ENCODE measurements at regions not wholly inside any gene's neighbourhood (a gene's known extent, or its start where the extent isn't known, plus 50 kb on each side); places are given as distances from the start of the nearest gene placed in this dataset.

GRCh38 chr5:162324328-162324727 lies 256.8 kb downstream of the GABRG2 start:
- no peak for DNase-seq (ENCODE audit: low spot score)

GRCh38 chr5:162325143-162325727 lies 257.7 kb downstream of the GABRG2 start:
- no peak for DNase-seq (ENCODE audit: low spot score)

DNA sequence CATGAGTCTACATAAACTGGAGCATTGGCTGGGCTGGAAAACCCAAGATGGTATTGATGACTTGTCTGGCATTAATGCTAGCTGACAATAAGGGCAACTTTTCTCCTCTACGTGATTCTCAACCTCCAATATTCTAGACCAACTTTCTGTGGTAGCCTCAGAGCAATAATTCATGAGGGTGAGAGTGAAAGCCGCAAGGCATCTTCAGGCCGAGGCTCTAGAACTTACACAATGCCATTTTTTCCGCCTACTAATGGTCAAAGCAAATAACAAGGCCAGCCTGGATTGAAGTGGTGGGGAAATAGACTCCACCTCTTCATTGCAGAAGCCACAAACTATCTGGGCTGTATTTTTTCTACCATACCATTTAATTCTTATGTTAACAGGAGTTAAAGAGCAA lies 267.4 kb downstream of the GABRG2 start:
- DNase-seq (ENCODE audit: low spot score): no peak

DNA sequence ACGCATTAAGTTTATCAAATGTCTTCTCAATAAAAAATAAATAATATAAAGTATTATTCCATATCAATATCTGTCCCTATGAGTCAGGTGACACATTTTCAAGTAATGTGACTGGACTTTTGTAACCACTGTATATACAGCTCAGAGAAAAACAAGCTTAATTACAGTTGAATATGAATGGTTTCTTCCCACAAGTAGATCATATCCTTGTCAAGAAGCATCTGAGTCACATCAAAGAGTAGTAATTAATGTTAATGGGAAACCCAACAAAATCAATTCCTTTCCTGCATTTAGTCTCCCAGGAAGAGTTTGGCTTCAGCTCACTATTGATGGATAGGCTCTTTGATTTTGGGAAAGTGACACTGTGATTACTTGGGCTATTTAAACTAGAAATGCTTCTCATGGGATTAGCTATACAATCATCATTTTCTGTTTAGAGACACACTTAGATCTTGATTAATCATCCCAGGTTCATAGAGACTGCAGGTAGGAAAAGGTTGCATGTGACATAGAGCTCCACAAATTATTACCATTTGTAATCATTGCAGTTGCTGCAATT lies 292.9 kb downstream of the GABRG2 start:
- DNase-seq (ENCODE audit: low spot score): no peak

DNA sequence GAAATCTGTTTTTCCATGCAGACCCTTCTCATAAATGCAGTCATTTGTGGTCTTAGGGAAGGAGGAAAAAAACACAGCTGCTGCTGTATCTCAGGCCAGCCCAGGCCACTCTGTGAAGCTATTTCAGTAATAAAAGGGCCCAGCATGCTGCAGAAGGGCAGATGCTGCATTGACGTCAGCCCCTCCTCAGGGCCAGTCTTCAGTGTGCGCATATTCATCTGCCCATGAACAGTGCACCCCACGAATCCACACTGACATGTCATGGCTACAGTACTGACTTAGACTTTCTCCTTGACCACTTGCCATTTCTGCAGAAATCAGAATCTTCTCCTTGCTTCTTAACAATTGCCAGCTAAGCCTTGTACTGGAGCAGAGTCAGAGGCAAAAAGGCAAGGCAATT lies 304.7 kb downstream of the GABRG2 start:
- peak; percentile 46 for DNase-seq (ENCODE audit: low spot score)

- DNase-seq (ENCODE audit: low spot score): no peak
These were observed 310.3 kb downstream of the GABRG2 start for GRCh38 chr5:162377895-162378294.

- no peak for DNase-seq (ENCODE audit: low spot score)
These were observed 315.3 kb downstream of the GABRG2 start for GRCh38 chr5:162382839-162383238.

- no peak for DNase-seq (ENCODE audit: low spot score)
These were observed 316.7 kb downstream of the GABRG2 start for GRCh38 chr5:162384225-162384624.

GRCh38 chr5:162391833-162392232 lies 324.3 kb downstream of the GABRG2 start:
- no peak for DNase-seq (ENCODE audit: low spot score)

GRCh38 chr5:162392336-162392735 lies 324.8 kb downstream of the GABRG2 start:
- no peak for DNase-seq (ENCODE audit: low spot score)

GRCh38 chr5:162393534-162393933 lies 326.0 kb downstream of the GABRG2 start:
- no peak for DNase-seq (ENCODE audit: low spot score)

DNA sequence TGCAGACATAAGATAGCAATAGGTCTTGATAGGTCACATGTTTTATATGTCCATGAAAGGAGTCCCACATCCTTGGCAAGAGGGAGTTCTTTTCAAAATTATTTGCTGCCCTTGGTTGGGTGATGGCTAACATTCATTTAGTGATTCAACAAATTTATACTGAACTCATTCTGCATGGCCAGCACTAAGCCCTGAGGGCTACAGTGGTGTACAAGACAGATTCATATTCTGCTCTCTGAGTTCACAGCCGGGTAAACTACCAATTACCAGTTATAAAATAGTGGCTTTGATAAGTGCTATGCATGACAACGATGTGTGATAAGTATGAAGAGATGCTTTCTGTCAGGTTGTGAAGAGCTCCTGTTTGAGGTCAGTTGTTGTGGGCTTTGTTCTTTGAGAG lies 340.0 kb downstream of the GABRG2 start:
- DNase-seq (ENCODE audit: low spot score): no peak

DNA sequence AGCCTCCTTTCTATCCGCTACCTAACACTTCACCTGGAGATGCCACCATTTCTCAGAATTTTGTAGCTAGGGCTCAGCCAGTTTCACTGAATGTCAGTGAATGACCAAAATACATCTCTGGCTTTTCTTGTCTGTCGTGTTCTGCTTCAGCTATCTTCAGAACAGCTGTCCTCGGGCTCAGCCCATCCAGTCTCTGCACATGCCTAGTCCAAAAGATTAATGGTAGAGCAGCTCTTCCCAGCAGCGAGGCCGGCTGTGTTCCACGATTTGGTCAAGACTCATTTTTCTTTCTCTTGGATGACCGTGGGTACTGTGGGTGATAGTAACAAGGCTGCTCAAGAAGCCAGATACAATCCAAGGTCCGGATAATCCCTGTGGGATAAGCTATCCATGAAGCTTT lies 342.8 kb downstream of the GABRG2 start:
- no peak for DNase-seq (ENCODE audit: low spot score)

DNA sequence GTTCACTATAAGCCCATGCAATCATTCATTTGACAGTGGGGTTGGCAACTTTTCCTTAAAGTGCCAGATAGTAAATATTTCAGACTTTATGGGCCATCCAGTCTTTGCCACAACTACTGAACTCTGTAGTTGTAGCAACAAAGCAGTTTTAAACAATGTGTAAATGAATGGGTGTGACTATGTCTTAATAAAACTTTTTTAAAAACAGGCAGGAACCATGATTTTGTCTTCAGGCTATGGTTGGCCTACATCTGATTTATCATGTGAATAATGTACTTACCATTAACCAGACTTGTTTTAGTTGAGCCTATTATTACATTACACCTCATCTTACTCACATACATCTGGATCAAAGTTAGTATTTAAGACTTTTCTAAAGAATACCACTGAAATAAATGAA lies 361.6 kb downstream of the GABRG2 start:
- DNase-seq (ENCODE audit: low spot score): no peak

GRCh38 chr5:162434281-162434680 lies 366.7 kb downstream of the GABRG2 start:
- no peak for DNase-seq (ENCODE audit: low spot score)

DNA sequence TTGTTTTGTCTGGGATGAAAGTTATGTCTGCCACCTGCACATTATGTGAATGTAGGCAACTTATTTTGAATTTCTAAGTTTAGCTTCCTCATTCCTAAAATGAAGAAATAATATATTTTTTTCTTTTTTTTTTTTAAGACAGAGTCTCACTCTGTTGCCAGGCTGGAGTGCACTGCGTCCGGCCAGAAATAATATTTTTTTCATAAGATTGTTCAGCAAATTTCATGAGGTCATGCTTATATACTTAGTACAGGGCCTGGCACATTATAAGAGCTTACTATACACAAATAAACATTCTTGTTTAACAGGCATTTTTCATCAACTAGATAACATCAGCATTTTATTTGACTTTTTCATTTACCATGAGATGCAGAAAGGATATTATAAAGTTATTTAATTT lies 368.5 kb downstream of the GABRG2 start:
- DNase-seq (ENCODE audit: low spot score): no peak

- no peak for DNase-seq (ENCODE audit: low spot score)
These were observed 376.7 kb downstream of the GABRG2 start for GRCh38 chr5:162444129-162444762.

GRCh38 chr5:162456086-162456485 lies 388.5 kb downstream of the GABRG2 start:
- DNase-seq (ENCODE audit: low spot score): no peak

GRCh38 chr5:162466011-162466410 lies 398.4 kb downstream of the GABRG2 start:
- DNase-seq (ENCODE audit: low spot score): no peak

- no peak for DNase-seq (ENCODE audit: low spot score)
These were observed 405.6 kb downstream of the GABRG2 start for GRCh38 chr5:162473041-162473714.

GRCh38 chr5:162474239-162474638 lies 406.7 kb downstream of the GABRG2 start:
- no peak for DNase-seq (ENCODE audit: low spot score)

GRCh38 chr5:162484095-162484494 lies 416.5 kb downstream of the GABRG2 start:
- no peak for DNase-seq (ENCODE audit: low spot score)

DNA sequence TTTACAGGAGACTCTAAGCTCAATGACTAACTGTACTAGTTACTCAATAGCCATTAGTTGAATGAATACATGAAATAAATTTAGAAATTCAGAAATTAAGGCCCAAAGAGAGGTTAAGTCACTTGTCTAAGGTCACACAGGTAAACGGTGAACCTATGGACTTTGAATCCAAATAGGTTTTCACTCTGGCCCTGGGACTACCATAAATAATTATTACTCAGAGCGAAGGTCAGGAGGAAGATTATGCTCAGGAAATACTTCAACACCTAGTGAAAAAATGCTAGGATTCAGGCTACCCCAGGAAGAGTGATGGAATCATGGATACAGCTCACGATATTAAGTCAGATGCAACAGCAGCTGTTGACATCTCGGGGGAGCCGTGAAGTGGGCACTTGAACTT lies 417.4 kb downstream of the GABRG2 start:
- DNase-seq (ENCODE audit: low spot score): no peak
